ENCODE measurements at regions not wholly inside any gene's neighbourhood (a gene's known extent, or its start where the extent isn't known, plus 50 kb on each side); places are given as distances from the start of the nearest gene placed in this dataset.

GRCh38 chr21:41000838-41001237, 153.9 kb upstream of the DSCAM start:
- BruUV-seq (replicated peaks) = no TSS peak
- Histone ChIP-seq H3K4ac (ENCODE audit: low read depth, low read length) (no peak overlapping the region), H2AK9ac (replicated peaks; ENCODE audit: low read depth, low read length, poor library complexity) (no peak overlapping the region), H2BK5ac (ENCODE audit: low read depth, low read length, poor library complexity, severe bottlenecking) (no peak overlapping the region), H3K4me2 (ENCODE audit: low read depth, low read length) (no peak overlapping the region), H3K9ac (ENCODE audit: low read depth, low read length) (no peak overlapping the region), H3K14ac (replicated peaks; ENCODE audit: low read depth, low read length) (no peak overlapping the region), H3K27me3 (ENCODE audit: control insufficient read depth, insufficient read depth, low read length) (no peaks in the 10 kb centered on the region), H4K5ac (ENCODE audit: low read depth, low read length) (no peak overlapping the region), H4K91ac (ENCODE audit: insufficient read depth, low read depth, low read length) (no peak overlapping the region), H3K9me3 (ENCODE audit: control insufficient read depth, insufficient read depth, low read length) (peaks cover 19% of the 10 kb centered on the region), H2BK20ac (ENCODE audit: low read depth, low read length) (no peak overlapping the region), H2BK15ac (ENCODE audit: low read depth, low read length) (no peak overlapping the region), H4K20me1 (ENCODE audit: insufficient read depth, low read length) (no peaks in the 10 kb centered on the region), H4K8ac (ENCODE audit: low read depth in 2 of 2, low read length in 2 of 2) (no peak overlapping the region), H3K56ac (ENCODE audit: extremely low read depth, insufficient read depth, low read length) (no peak overlapping the region), H3K27ac (ENCODE audit: insufficient read depth, low read length) (no peak overlapping the region), H2AFZ (replicated peaks; ENCODE audit: low read length, poor library complexity) (no peak overlapping the region), H3K4me1 (ENCODE audit: control insufficient read depth, insufficient read depth, low read length) (no peaks in the 10 kb centered on the region), H2AK5ac (ENCODE audit: low read depth, low read length) (no peak overlapping the region), H3K4me3 (ENCODE audit: insufficient read depth, low read depth, low read length) (no peak overlapping the region), H3K23ac (ENCODE audit: low read depth, low read length) (no peak overlapping the region), H3K36me3 (ENCODE audit: control insufficient read depth, insufficient read depth, low read length) (no peaks in the 10 kb centered on the region), H2BK120ac (ENCODE audit: low read depth, low read length) (no peak overlapping the region), H3K79me1 (ENCODE audit: low read depth in 1 of 2, low read length in 2 of 2) (no peaks in the 10 kb centered on the region), H3K18ac (ENCODE audit: low read depth, low read length) (no peak overlapping the region), H3K9me1 (ENCODE audit: insufficient read depth, low read length) (no peaks in the 10 kb centered on the region)
- in situ Hi-C loops (cut with MboI; ENCODE audit: low sequenced_read_pairs) (no loop called here), dilution Hi-C loops (cut with HindIII; ENCODE audit: low sequenced_read_pairs, unreplicated experiment) (no loop called here), intact Hi-C loops (cut with micrococcal nuclease) (no loop called here)
- ATAC-seq (ENCODE audit: low read depth) (no peak), DNase-seq (no peak)
- ChIA-PET CTCF (no interaction called here), POLR2A (ENCODE audit: unreplicated experiment) (no interaction called here)
- TF ChIP-seq, protein P1, sequence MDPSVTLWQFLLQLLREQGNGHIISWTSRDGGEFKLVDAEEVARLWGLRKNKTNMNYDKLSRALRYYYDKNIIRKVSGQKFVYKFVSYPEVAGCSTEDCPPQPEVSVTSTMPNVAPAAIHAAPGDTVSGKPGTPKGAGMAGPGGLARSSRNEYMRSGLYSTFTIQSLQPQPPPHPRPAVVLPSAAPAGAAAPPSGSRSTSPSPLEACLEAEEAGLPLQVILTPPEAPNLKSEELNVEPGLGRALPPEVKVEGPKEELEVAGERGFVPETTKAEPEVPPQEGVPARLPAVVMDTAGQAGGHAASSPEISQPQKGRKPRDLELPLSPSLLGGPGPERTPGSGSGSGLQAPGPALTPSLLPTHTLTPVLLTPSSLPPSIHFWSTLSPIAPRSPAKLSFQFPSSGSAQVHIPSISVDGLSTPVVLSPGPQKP (IDR thresholded peaks at IDR 0.05; ENCODE audit: borderline replicate concordance, low read depth, low read length) = no peak
- TF ChIP-seq SMC3 (IDR thresholded peaks at IDR 0.05; ENCODE audit: low read depth, low read length) (no peak), FOS (IDR thresholded peaks at IDR 0.05; ENCODE audit: low read depth, low read length) (no peak), RAD21 (IDR thresholded peaks at IDR 0.05; ENCODE audit: low read length) (no peak), RCOR1 (IDR thresholded peaks at IDR 0.05; ENCODE audit: insufficient replicate concordance, low read length) (no peak), BHLHE40 (IDR thresholded peaks at IDR 0.05; ENCODE audit: low read depth, low read length) (no peak), CTCF (conservative IDR thresholded peaks at IDR 0.05; ENCODE audit: low read depth, low read length) (no peak), CEBPB (IDR thresholded peaks at IDR 0.05; ENCODE audit: low read depth, low read length) (no peak)
- TF ChIP-seq, protein P2, sequence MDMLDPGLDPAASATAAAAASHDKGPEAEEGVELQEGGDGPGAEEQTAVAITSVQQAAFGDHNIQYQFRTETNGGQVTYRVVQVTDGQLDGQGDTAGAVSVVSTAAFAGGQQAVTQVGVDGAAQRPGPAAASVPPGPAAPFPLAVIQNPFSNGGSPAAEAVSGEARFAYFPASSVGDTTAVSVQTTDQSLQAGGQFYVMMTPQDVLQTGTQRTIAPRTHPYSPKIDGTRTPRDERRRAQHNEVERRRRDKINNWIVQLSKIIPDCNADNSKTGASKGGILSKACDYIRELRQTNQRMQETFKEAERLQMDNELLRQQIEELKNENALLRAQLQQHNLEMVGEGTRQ (IDR thresholded peaks at IDR 0.05; ENCODE audit: low read depth, low read length) = no peak
- WGBS, 2 experiments (ENCODE audit: extremely low coverage in 2 of 2, insufficient read length in 1 of 2) = no CpG with 5 or more reads among the region's 1 CpG
